CD4-positive, alpha-beta T cell treated with Interleukin-6 at 100 ng/mL for 8 hours (primary cell): ENCODE measurements at regions not wholly inside any gene's neighbourhood (a gene's known extent, or its start where the extent isn't known, plus 50 kb on each side); places are given as distances from the start of the nearest gene placed in this dataset.

ENCODE experiments used
- DNase-seq: peaks from one replicate; pipeline ENCODE4 v3.0.0-alpha.2; 2020; ENCODE audit warnings: mixed read lengths, low spot score

DNA sequence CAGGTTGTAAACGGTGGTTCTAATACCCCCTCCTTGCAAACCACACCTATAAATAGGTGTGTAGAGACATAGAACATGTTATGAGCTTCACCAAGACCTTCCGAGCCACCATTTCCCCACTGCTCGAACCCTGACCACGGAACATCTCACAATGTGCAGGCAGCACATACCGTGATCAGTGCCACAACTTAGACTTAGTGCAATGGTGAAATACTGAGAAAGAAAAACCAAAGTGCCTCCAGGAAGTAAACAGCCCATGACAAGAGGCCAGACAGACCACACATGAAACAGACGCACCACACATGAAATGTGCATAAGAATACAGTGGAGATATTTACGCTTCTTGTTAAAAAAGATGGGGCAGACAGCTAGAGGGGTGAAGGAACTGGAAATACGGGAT lies 166.9 kb upstream of the CCND2 start:
- DNase-seq, result no peak

GRCh38 chr12:4104722-4105244 lies 168.8 kb upstream of the CCND2 start:
- no peak for DNase-seq

- no peak for DNase-seq
Measured at GRCh38 chr12:4099276-4099675, 174.3 kb upstream of the CCND2 start.

GRCh38 chr12:4091016-4091743 lies 182.4 kb upstream of the CCND2 start:
- no peak for DNase-seq

DNA sequence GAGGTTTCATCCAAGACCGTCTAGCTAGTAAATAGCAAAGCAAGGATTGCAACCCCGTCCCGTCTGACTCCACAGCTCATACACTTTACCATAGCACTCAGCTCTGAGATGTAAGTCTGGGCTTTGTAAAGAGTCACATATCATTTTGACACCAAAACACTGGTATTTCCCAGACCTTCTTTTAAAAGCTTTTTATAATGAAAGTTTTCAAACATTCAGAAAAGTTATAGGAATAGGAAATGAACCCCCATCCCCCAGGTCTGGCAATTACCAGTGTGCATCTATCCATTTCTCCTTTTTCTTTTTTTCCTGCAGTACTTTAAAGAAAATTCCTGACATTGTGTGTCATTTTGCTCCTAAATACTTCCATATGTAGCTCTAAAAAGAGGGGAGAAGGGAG lies 183.6 kb upstream of the CCND2 start:
- DNase-seq, result no peak

DNA sequence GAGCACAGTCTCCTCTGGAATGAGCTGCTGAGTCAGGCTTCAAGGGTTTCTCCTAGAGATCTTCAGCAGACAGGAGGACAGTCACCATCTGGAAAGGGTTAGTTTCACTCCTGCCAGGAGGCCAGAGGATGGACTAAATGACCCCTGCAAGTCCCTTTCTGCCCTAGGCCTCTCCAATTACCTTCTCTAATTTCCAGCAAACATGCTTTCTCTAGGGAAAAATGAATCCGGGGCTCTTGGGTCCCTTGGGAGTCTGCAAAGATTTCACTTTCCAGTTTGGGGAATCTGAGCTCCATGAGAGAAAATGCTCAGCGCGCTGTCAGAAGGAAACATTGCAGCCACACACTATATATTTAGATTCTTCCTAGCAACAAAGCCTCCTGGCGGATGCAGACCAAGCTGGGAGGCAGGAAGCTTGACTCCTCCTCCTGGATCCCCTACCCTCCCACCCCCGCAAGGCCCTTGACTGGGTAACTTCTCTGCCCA lies 184.4 kb upstream of the CCND2 start:
- DNase-seq, result no peak

- no peak for DNase-seq
Measured at GRCh38 chr12:4088451-4088850, 185.1 kb upstream of the CCND2 start.

DNA sequence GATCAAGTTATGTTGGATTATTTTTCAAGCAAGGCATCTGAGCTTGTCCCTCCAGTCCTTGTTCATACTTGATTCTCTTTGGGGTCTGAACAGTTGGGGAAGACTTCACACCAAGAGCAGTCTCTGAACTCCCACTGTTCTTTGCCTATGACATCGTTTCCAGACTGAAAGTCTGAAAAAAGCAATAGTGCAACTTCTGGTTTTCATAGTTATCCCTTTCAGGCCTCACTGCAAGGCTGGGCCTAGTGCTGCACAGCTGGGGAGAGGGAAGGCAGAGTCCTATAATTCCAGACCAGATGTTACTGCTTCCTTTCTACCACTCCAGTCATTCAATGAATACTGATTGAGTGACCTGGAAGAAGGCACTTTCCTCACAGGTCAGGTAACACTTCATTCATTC lies 187.1 kb upstream of the CCND2 start:
- no peak for DNase-seq

DNA sequence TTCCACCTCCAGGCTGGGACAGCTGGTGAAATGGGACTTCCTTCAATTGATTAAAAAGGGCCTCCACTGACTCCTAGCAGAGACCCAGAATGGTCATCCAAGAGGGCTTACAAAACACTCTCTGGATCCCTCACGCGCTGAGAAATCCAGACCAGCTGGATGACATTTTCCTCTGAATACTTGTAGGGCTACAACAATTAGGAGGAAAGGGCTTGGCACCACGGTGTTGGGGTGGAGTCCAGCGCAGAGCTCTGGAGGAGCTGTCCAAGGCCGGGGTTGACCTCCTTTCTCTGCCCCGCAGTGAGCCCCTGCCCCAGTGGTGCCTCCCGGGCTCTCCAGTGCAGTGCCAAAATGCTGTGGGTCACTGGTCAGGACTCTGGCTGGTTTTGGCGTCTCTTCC lies 189.0 kb upstream of the CCND2 start:
- no peak for DNase-seq

DNA sequence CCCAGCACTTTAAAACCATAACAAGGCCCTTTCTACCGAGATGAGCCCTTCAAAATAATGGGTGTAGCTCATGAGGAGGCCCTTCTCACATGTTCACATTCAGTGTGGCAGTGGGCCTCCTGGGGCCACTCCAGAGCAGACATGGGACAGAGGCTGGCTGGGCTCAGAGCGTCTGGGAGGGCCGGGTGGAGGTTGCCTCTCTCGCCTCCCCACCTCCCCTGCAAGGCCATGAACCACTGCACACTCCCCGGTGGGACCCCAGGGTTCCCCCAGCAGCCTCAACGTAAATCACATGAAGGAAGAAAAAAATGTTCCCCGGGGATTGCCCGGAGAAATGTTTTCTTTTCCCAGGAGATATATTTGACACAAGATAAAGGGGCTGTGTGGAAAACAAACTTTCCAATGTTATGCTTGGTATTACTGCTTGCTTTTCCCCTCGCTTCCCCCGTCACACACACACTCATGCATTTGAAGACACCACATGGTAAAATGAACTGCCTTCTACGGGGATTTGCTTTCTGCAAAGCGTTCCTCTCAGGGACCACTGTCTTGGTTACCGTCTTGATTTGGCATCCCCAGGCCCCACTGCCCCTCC lies 190.7 kb upstream of the CCND2 start:
- no peak for DNase-seq

- no peak for DNase-seq
Measured at GRCh38 chr12:4080213-4080612, 193.3 kb upstream of the CCND2 start.

GRCh38 chr12:4074129-4074528 lies 199.4 kb upstream of the CCND2 start:
- DNase-seq, result no peak

DNA sequence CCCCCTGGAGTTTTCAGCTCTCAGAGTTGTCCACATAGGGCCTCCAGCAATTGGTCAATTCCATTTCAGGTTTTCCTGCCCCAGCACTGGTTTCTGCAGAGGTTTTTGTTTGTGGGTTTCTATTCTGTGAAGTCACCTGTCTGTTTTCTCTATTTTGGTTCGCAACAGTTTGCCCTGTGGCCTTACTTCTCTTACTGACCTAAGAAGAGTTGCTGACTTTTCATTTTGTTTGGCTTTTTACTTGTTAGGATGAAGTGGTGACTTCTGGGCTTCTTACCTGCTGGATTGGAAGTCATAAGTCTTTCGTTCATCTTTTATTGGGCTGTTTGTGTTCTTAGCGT lies 196.4 kb upstream of the PARP11 start:
- no peak for DNase-seq

DNA sequence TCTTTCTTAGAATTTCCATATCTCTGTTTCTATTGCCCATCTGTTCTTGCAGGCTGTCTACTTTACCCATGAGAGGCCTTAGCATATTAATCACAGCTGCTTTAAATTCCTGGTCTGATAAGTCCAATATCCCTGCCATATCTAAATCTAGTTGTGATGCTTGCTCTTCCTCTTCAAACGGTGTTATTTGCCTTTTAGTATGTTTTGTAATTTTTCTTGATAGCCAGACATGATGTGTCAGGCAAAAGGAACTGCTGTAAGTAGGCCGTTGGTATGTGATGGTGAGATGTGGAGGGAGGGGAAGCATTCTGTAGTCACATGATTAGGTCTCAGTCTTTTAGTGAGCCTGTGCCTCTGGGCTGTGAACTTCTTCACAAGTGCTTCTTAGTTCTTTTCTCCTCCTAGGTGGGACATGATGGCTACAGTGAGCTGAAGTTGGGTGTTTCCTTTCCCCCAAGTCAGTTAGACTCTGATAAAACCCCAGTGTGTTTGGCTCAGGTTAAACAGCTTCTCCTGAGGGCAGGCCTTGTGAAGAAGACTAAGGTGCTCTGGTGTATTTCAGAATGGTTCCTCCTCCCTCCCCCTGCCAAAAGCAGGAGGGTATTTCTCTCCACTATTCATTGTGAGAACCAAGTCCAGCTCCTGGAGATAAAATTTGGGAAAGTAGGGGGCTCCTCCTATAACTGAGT lies 195.9 kb upstream of the PARP11 start:
- DNase-seq, result no peak

- no peak for DNase-seq
Measured at GRCh38 chr12:4064008-4064407, 190.8 kb upstream of the PARP11 start.

DNA sequence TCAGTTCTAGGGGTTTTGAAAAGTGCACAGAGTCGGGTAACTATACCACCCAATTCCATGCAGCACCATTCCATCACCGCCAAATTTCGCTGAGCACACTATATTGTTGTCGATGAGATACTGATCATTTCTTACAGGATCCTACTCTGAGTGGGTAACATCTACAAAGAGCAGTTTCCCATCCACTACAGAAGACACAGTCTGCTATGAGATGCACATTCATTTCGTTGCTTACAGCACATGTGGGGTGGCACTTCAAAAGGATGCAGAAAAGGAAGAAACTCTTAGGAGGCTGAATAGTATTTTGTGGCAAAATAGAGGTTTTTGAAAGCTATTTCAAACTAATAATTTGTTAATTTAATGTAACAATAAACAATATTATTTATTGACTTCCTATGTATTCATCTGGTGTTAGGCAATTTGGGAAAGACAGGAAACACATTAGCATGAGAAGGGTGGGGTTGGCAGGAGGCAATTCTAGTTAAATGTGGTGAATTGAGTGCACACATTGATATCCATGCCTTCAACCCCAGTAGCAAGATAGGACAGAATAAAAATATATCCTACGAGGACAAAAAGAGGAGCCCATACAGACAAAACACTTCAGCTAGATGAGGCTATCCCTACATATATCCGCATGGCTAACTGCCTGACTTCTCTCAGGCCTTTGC lies 186.8 kb upstream of the PARP11 start:
- no peak for DNase-seq

GRCh38 chr12:4056910-4057845 lies 184.0 kb upstream of the PARP11 start:
- DNase-seq, result no peak

DNA sequence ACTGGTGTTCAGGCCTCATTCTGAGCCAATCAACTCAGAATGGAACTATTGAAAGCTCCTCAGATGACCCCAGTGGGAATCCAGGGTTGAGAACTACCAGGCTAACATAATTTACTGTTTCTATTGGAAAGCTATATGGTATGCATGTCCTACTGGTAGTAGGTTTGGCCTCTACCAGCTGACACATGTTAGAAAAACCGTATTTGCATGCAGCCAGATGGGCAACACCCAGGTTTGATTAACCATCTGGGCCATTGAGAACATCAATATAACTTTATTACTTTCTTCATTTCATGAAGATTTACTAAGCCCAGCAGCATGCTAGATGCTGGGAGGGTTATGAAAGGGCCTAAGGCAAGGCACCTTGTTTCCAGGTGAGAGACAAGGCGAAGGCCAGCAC lies 181.4 kb upstream of the PARP11 start:
- DNase-seq, result no peak

- no peak for DNase-seq
Measured at GRCh38 chr12:4052691-4053090, 179.5 kb upstream of the PARP11 start.

DNA sequence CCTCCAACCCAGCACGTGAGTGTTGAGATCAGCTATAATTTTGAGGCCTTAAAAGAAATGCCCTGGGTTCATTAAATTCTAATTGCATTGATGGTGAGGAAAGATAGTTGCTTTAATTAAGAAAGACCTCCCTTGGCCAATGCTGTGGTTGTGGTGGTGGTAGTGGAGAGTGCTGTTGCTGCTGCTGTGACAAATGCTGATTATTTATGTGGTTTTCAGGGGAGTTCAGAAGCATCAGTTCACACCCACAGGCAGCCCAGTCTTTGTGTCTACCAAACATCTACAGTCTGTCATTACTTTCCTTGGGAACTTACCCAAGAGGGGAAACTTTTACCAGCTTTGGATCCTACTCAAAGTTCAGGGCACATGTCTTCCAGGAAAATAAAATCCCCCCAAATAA lies 178.4 kb upstream of the PARP11 start:
- no peak for DNase-seq

GRCh38 chr12:4050340-4050739 lies 177.1 kb upstream of the PARP11 start:
- DNase-seq, result no peak
